GM23338 (cell line): ENCODE measurements at regions not wholly inside any gene's neighbourhood (a gene's known extent, or its start where the extent isn't known, plus 50 kb on each side); places are given as distances from the start of the nearest gene placed in this dataset.

Source experiments
- CREB1 ChIP-seq: fragments of 250-450 bp; sonication (Bioruptor Pico); IDR thresholded peaks from 2 replicates; pipeline ENCODE4 v1.5.0; 2020; ENCODE audit warnings: low read depth, mild to moderate bottlenecking, moderate library complexity
- EZH2 ChIP-seq: fragments of 200-600 bp; sonication (generic); IDR thresholded peaks from one replicate; pipeline ENCODE4 v1.8.0; 2017; ENCODE audit warnings: antibody characterized with exemption, mild to moderate bottlenecking, low read depth; ENCODE audit not compliant: unreplicated experiment
- JUNB ChIP-seq: IDR thresholded peaks from one replicate; pipeline ENCODE4 v1.6.1; 2016; ENCODE audit warnings: antibody characterized with exemption; ENCODE audit not compliant: unreplicated experiment
- NANOG ChIP-seq: IDR thresholded peaks from 2 replicates; pipeline ENCODE4 v1.6.1; 2016; ENCODE audit warnings: antibody characterized with exemption, borderline replicate concordance
- POLR2AphosphoS5 ChIP-seq: IDR thresholded peaks from 2 replicates; pipeline ENCODE4 v1.6.1; 2016; ENCODE audit warnings: antibody characterized with exemption, low read depth
- ZNF114 ChIP-seq: fragments of 250-450 bp; sonication (Bioruptor Pico); IDR thresholded peaks from 2 replicates; pipeline ENCODE4 v1.5.0; 2020; ENCODE audit warnings: mild to moderate bottlenecking, moderate library complexity
- ZNF331 ChIP-seq: fragments of 250-450 bp; sonication (Bioruptor Pico); IDR thresholded peaks from 2 replicates; pipeline ENCODE4 v1.5.0; 2020; ENCODE audit warnings: low read depth, mild to moderate bottlenecking, moderate library complexity
- TF ChIP-seq, protein P1 (sequence below): fragments of 250-450 bp; sonication (Bioruptor Pico); IDR thresholded peaks from 2 replicates; pipeline ENCODE4 v1.5.0; 2020; ENCODE audit warnings: mild to moderate bottlenecking, moderate library complexity
- TF ChIP-seq, protein P2 (sequence below), 2 experiments: fragments of 200-600 bp in 1 of 2; sonication (generic) in 1 of 2; conservative IDR thresholded peaks; 2 replicates each; pipeline versions ENCODE4 v1.5.1 to v1.6.1; 2016 to 2017; ENCODE audit warnings: antibody characterized with exemption in 2 of 2, low read depth in 2 of 2, mild to moderate bottlenecking in 2 of 2, moderate library complexity in 1 of 2

DNA sequence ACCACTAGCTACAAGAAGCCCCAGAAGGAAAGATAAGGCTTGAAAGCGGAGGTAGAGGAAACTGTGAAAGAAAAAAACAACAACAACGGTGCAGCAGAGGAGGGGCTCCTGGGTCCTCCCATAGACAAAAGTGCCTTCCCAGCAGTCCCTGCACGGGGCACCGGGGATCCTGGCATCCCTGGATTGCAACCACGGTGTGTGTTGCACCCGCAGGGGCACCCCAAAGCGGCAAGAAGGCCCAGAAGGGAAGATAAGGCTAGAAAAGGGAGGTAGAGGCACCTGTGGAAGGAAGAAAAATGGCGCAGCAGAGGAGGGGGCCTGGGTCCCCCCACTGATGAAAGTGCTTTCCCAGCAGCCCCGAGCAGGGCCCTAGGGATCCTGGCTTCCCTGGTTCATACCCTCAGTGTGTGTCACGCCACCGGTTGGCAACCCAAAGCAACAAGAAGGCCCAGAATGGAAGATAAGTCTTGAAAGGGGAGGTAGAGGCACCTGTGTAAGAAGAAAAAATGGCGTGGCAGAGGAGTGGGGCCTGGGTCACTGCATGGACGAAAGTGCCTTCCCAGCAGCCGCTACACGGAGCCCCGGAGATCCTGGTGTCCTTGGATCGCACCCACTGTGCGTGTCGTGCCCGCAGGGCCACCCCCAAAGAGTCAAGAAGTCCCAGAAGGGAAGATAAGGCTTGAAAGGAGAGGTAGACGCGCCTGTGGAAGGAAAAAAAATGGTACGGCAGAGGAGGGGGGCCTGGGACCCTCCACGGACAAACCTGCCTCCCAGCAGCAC lies 281.0 kb downstream of the ALG10 start (continued):
- TF ChIP-seq, protein P1, sequence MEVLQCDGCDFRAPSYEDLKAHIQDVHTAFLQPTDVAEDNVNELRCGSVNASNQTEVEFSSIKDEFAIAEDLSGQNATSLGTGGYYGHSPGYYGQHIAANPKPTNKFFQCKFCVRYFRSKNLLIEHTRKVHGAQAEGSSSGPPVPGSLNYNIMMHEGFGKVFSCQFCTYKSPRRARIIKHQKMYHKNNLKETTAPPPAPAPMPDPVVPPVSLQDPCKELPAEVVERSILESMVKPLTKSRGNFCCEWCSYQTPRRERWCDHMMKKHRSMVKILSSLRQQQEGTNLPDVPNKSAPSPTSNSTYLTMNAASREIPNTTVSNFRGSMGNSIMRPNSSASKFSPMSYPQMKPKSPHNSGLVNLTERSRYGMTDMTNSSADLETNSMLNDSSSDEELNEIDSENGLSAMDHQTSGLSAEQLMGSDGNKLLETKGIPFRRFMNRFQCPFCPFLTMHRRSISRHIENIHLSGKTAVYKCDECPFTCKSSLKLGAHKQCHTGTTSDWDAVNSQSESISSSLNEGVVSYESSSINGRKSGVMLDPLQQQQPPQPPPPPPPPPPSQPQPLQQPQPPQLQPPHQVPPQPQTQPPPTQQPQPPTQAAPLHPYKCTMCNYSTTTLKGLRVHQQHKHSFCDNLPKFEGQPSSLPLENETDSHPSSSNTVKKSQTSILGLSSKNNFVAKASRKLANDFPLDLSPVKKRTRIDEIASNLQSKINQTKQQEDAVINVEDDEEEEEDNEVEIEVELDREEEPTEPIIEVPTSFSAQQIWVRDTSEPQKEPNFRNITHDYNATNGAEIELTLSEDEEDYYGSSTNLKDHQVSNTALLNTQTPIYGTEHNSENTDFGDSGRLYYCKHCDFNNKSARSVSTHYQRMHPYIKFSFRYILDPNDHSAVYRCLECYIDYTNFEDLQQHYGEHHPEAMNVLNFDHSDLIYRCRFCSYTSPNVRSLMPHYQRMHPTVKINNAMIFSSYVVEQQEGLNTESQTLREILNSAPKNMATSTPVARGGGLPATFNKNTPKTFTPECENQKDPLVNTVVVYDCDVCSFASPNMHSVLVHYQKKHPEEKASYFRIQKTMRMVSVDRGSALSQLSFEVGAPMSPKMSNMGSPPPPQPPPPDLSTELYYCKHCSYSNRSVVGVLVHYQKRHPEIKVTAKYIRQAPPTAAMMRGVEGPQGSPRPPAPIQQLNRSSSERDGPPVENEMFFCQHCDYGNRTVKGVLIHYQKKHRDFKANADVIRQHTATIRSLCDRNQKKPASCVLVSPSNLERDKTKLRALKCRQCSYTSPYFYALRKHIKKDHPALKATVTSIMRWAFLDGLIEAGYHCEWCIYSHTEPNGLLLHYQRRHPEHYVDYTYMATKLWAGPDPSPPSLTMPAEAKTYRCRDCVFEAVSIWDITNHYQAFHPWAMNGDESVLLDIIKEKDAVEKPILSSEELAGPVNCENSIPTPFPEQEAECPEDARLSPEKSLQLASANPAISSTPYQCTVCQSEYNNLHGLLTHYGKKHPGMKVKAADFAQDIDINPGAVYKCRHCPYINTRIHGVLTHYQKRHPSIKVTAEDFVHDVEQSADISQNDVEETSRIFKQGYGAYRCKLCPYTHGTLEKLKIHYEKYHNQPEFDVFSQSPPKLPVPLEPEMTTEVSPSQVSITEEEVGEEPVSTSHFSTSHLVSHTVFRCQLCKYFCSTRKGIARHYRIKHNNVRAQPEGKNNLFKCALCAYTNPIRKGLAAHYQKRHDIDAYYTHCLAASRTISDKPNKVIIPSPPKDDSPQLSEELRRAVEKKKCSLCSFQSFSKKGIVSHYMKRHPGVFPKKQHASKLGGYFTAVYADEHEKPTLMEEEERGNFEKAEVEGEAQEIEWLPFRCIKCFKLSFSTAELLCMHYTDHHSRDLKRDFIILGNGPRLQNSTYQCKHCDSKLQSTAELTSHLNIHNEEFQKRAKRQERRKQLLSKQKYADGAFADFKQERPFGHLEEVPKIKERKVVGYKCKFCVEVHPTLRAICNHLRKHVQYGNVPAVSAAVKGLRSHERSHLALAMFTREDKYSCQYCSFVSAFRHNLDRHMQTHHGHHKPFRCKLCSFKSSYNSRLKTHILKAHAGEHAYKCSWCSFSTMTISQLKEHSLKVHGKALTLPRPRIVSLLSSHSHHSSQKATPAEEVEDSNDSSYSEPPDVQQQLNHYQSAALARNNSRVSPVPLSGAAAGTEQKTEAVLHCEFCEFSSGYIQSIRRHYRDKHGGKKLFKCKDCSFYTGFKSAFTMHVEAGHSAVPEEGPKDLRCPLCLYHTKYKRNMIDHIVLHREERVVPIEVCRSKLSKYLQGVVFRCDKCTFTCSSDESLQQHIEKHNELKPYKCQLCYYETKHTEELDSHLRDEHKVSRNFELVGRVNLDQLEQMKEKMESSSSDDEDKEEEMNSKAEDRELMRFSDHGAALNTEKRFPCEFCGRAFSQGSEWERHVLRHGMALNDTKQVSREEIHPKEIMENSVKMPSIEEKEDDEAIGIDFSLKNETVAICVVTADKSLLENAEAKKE (CRISPR knock-in tag) = no peak
- TF ChIP-seq ZNF331 (CRISPR knock-in tag) (no peak), JUNB (no peak), POLR2AphosphoS5 (no peak), CREB1 (CRISPR knock-in tag) (no peak), EZH2 (no peak), NANOG (no peak), ZNF114 (CRISPR knock-in tag) (no peak)
- TF ChIP-seq, protein P2, sequence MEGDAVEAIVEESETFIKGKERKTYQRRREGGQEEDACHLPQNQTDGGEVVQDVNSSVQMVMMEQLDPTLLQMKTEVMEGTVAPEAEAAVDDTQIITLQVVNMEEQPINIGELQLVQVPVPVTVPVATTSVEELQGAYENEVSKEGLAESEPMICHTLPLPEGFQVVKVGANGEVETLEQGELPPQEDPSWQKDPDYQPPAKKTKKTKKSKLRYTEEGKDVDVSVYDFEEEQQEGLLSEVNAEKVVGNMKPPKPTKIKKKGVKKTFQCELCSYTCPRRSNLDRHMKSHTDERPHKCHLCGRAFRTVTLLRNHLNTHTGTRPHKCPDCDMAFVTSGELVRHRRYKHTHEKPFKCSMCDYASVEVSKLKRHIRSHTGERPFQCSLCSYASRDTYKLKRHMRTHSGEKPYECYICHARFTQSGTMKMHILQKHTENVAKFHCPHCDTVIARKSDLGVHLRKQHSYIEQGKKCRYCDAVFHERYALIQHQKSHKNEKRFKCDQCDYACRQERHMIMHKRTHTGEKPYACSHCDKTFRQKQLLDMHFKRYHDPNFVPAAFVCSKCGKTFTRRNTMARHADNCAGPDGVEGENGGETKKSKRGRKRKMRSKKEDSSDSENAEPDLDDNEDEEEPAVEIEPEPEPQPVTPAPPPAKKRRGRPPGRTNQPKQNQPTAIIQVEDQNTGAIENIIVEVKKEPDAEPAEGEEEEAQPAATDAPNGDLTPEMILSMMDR (conservative IDR thresholded peaks at IDR 0.05; ENCODE audit: low read depth in 2 of 2) = no peak
